ENCODE measurements at regions not wholly inside any gene's neighbourhood (a gene's known extent, or its start where the extent isn't known, plus 50 kb on each side); places are given as distances from the start of the nearest gene placed in this dataset.

GRCh38 chr3:180808823-180809575, 103.5 kb upstream of the FXR1 start:
- dilution Hi-C loops (cut with MboI; ENCODE audit: extremely low pct_ligation_motif_present, low sequenced_read_pairs) (no loop called here), intact Hi-C loops (cut with micrococcal nuclease) (loop anchor here (10.0 kb wide), 1 partner anchor 896 kb away; no protein-coding TSS in a partner anchor)
- Histone ChIP-seq H3K79me2 (ENCODE audit: control insufficient read depth, insufficient read depth, low read length) (no peaks in the 10 kb centered on the region), H3K9me3 (replicated peaks; ENCODE audit: control insufficient read depth, insufficient read depth, low read length) (no peaks in the 10 kb centered on the region), H3K4me2 (ENCODE audit: insufficient read depth, low read length) (no peak overlapping the region), H2AFZ (ENCODE audit: low read depth, low read length) (no peak overlapping the region), H3K27me3 (ENCODE audit: control insufficient read depth in 2 of 2, insufficient read depth in 2 of 2, low read length in 2 of 2) (no peaks in the 10 kb centered on the region), H4K20me1 (replicated peaks; ENCODE audit: control insufficient read depth, extremely low read depth, insufficient read depth, low read length) (no peaks in the 10 kb centered on the region), H3K4me3 (replicated peaks in 1 of 3; ENCODE audit: insufficient read depth in 1 of 3, low read depth in 1 of 3, low read length in 3 of 3) (no peak overlapping the region), H3K9me1 (replicated peaks; ENCODE audit: control insufficient read depth, extremely low read depth, insufficient read depth, low read length) (no peaks in the 10 kb centered on the region), H3K27ac (ENCODE audit: insufficient read depth, low read depth, low read length) (no peak overlapping the region), H3K36me3 (ENCODE audit: control insufficient read depth in 2 of 2, extremely low read depth in 1 of 2, insufficient read depth in 2 of 2, low read length in 2 of 2) (no peaks in the 10 kb centered on the region), H3K9ac (replicated peaks; ENCODE audit: extremely low read depth, insufficient read depth, low read length) (no peak overlapping the region), H3K4me1 (ENCODE audit: control insufficient read depth, extremely low read depth, insufficient read depth, low read length) (peaks cover 4% of the 10 kb centered on the region)
- TF ChIP-seq CTCF (IDR thresholded peaks at IDR 0.05; ENCODE audit: extremely low read depth in 1 of 2, insufficient read depth in 1 of 2, low read depth in 1 of 2, low read length in 2 of 2) (no peak), EZH2 (IDR thresholded peaks at IDR 0.05; ENCODE audit: borderline replicate concordance, low read depth, low read length, severe bottlenecking) (no peak), MAX (IDR thresholded peaks at IDR 0.05; ENCODE audit: insufficient read depth, insufficient read length) (no peak), POLR2A (IDR thresholded peaks at IDR 0.05; ENCODE audit: low read depth, low read length) (no peak), GATA2 (IDR thresholded peaks at IDR 0.05; ENCODE audit: insufficient read depth, insufficient read length, low read depth, low read length) (no peak), JUN (IDR thresholded peaks at IDR 0.05; ENCODE audit: borderline replicate concordance, insufficient read depth, insufficient read length, low read depth) (no peak), MYC (IDR thresholded peaks at IDR 0.05; ENCODE audit: low read depth, low read length) (no peak), POLR2AphosphoS5 (IDR thresholded peaks at IDR 0.05; ENCODE audit: insufficient read depth, low read depth, low read length) (no peak), FOS (IDR thresholded peaks at IDR 0.05; ENCODE audit: borderline replicate concordance, insufficient read depth, low read length) (no peak)
- no TSS peak for BruUV-seq (replicated peaks)
- CTCF ChIA-PET = interaction anchor here (0.9 to 2.2 kb wide), 3 partner anchors 18 to 368 kb away, joined by 3 to 6 read pairs (median 4); no protein-coding TSS in a partner anchor
- FAIRE-seq = no peak
- POLR2A ChIA-PET = no interaction called here
- no peak for DNase-seq (ENCODE audit: low read depth, low spot score)

Data from endothelial cell of umbilical vein (primary cell).